ENCODE measurements at regions not wholly inside any gene's neighbourhood (a gene's known extent, or its start where the extent isn't known, plus 50 kb on each side); places are given as distances from the start of the nearest gene placed in this dataset.

DNA sequence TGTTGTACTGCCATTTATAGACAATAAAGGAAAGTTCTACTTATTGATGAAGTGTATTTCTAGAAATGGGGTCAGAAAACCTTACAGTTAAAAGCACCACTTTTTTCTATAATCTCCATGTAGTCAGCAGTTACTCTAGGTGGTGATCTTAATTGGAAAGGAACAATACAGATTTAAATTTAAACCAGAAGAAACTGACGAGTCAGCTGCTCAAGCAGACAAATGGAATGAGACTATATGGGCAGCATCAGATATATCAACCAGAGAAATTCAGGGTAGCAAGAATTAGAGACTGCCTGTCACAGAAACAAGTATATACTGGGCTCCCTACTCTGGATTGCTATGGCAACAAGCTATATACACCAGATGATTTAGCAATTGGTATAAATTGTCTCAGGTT is 99.6 kb upstream of the SCG2 start:
- Mint-ChIP-seq H3K27me3 (ENCODE audit: low read depth) (no peaks in the 10 kb centered on the region), H3K4me1 (peaks cover 24% of the 10 kb centered on the region), H3K9me3 (no peaks in the 10 kb centered on the region), H3K4me3 (no peak overlapping the region), H3K27ac (ENCODE audit: unreplicated experiment) (no peak overlapping the region), H3K36me3 (ENCODE audit: low read depth) (peaks cover 22% of the 10 kb centered on the region)
- TF ChIP-seq, protein P1, sequence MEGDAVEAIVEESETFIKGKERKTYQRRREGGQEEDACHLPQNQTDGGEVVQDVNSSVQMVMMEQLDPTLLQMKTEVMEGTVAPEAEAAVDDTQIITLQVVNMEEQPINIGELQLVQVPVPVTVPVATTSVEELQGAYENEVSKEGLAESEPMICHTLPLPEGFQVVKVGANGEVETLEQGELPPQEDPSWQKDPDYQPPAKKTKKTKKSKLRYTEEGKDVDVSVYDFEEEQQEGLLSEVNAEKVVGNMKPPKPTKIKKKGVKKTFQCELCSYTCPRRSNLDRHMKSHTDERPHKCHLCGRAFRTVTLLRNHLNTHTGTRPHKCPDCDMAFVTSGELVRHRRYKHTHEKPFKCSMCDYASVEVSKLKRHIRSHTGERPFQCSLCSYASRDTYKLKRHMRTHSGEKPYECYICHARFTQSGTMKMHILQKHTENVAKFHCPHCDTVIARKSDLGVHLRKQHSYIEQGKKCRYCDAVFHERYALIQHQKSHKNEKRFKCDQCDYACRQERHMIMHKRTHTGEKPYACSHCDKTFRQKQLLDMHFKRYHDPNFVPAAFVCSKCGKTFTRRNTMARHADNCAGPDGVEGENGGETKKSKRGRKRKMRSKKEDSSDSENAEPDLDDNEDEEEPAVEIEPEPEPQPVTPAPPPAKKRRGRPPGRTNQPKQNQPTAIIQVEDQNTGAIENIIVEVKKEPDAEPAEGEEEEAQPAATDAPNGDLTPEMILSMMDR (conservative IDR thresholded peaks at IDR 0.05) = no peak
- no peak for DNase-seq (ENCODE audit: low read depth, low spot score)

DNA sequence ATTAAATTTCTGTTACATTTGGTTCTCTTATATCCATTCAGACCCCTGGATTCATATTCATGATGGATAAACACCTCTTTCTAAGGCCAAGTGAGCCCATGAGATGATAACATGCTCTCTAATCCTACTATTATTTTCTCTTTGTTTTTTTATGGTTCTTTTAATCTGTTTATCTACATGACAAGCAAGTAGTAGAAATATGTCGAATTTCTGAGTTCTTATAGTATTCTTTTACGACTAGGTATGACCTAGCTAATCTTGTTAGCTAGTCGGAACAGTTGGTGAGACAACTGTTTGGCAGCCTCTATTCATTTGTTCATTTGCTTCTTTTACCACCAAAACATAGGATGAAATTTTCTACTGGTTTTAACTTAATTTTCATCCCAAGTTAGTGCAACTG is 98.1 kb upstream of the SCG2 start:
- Mint-ChIP-seq H3K27me3 (ENCODE audit: low read depth) (no peaks in the 10 kb centered on the region), H3K27ac (ENCODE audit: unreplicated experiment) (no peak overlapping the region), H3K4me3 (no peak overlapping the region), H3K9me3 (no peaks in the 10 kb centered on the region), H3K4me1 (peaks cover 24% of the 10 kb centered on the region), H3K36me3 (ENCODE audit: low read depth) (peaks cover 22% of the 10 kb centered on the region)
- no peak for DNase-seq (ENCODE audit: low read depth, low spot score)
- TF ChIP-seq, protein P1 (conservative IDR thresholded peaks at IDR 0.05) = no peak

DNA sequence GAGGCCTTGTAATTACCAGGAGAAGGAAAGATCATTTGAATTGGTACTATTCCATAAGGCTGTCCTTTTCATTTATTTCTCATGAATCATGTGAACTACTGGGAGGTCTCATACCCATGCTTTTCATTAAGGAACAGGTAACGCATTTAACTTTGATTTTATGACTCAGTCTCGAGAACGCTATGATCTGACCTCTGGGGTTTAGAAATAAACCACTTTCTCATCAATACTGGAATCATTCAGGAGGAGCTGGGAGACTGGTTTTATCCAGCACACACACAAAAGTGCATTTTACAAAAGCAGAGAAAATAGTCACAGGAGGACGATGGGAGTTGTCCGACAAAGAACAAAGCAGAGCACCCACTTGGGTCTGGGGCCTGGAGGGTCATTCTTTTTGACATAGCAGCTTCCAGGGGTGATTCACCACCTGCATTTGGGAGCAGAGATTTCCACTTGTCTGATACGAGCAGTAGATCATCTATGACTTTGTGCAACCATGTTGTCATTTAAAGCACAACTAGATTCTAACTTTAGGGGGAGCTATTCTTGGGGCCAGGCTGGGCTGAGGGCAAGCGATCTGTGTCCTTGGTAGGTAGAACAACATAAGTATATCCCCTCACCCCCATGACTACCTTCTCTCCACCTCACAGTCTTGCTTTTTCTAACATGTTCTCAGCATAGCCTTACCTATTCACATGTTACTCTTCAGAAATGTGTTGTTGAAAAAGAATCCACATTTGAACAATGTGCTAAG is 95.9 kb upstream of the SCG2 start:
- H3K4me1 Mint-ChIP-seq = peaks cover 24% of the 10 kb centered on the region
- H3K4me3 Mint-ChIP-seq = no peak overlapping the region
- no peaks in the 10 kb centered on the region for H3K9me3 Mint-ChIP-seq
- TF ChIP-seq, protein P1 (conservative IDR thresholded peaks at IDR 0.05) = no peak
- H3K27me3 Mint-ChIP-seq (ENCODE audit: low read depth) = no peaks in the 10 kb centered on the region
- H3K36me3 Mint-ChIP-seq (ENCODE audit: low read depth) = peaks cover 15% of the 10 kb centered on the region
- no peak for DNase-seq (ENCODE audit: low read depth, low spot score)
- no peak overlapping the region for H3K27ac Mint-ChIP-seq (ENCODE audit: unreplicated experiment)

DNA sequence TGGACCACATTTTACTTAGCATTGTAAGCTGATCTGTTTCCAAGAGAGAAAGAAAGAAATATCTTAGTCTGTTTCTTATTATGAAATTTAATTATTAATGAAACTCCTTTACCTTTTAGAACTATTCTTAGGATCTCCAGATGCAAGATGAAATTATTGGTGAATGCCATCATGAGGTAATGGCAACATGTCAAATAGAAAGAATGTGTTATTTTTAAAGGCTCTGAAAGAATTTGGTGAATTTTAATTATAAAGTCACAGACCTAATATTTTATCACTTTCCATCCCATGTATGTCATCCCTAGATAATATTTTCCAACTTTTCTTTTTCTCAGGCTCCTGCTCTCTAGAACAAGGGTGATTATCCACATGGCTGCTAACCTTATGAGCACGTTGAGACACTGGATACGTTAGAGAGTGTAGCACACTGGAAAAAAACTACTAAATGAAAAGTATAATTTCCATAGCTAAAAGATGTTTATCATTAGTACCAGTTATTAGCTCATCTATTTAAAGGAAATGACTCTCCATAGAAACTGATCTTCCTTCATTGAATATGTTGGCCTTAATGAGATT is 95.2 kb upstream of the SCG2 start:
- TF ChIP-seq, protein P1 (conservative IDR thresholded peaks at IDR 0.05) = no peak
- H3K4me3 Mint-ChIP-seq = no peak overlapping the region
- DNase-seq (ENCODE audit: low read depth, low spot score) = no peak
- peaks cover 24% of the 10 kb centered on the region for H3K4me1 Mint-ChIP-seq
- no peaks in the 10 kb centered on the region for H3K27me3 Mint-ChIP-seq (ENCODE audit: low read depth)
- no peak overlapping the region for H3K27ac Mint-ChIP-seq (ENCODE audit: unreplicated experiment)
- peaks cover 13% of the 10 kb centered on the region for H3K36me3 Mint-ChIP-seq (ENCODE audit: low read depth)
- no peaks in the 10 kb centered on the region for H3K9me3 Mint-ChIP-seq

DNA sequence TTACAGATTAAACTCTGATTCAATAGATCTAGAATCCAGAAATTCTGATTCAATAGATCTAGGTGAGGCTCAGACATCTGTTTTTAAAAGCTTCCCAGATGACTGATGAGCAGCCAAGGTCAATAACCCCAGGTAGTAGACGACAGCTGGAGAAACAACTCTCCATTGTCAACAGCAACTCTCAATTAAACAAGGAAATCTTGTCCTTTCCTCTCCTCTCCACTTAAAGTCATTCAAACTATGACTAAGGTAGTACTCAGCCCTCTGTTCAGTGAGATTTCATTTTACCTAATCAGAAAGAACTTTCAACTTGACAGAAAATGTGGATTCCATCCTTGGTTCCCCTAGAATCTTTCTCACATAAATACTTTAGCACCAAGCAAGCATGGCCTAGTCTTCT is 94.6 kb upstream of the SCG2 start:
- H3K27ac Mint-ChIP-seq (ENCODE audit: unreplicated experiment) = no peak overlapping the region
- H3K36me3 Mint-ChIP-seq (ENCODE audit: low read depth) = peaks cover 12% of the 10 kb centered on the region
- no peaks in the 10 kb centered on the region for H3K9me3 Mint-ChIP-seq
- TF ChIP-seq, protein P1 (conservative IDR thresholded peaks at IDR 0.05) = no peak
- H3K4me3 Mint-ChIP-seq = no peak overlapping the region
- DNase-seq (ENCODE audit: low read depth, low spot score) = no peak
- no peaks in the 10 kb centered on the region for H3K27me3 Mint-ChIP-seq (ENCODE audit: low read depth)
- peaks cover 24% of the 10 kb centered on the region for H3K4me1 Mint-ChIP-seq

Data from neural crest cell (in vitro differentiated cells).